ENCODE measurements at regions not wholly inside any gene's neighbourhood (a gene's known extent, or its start where the extent isn't known, plus 50 kb on each side); places are given as distances from the start of the nearest gene placed in this dataset.

DNA sequence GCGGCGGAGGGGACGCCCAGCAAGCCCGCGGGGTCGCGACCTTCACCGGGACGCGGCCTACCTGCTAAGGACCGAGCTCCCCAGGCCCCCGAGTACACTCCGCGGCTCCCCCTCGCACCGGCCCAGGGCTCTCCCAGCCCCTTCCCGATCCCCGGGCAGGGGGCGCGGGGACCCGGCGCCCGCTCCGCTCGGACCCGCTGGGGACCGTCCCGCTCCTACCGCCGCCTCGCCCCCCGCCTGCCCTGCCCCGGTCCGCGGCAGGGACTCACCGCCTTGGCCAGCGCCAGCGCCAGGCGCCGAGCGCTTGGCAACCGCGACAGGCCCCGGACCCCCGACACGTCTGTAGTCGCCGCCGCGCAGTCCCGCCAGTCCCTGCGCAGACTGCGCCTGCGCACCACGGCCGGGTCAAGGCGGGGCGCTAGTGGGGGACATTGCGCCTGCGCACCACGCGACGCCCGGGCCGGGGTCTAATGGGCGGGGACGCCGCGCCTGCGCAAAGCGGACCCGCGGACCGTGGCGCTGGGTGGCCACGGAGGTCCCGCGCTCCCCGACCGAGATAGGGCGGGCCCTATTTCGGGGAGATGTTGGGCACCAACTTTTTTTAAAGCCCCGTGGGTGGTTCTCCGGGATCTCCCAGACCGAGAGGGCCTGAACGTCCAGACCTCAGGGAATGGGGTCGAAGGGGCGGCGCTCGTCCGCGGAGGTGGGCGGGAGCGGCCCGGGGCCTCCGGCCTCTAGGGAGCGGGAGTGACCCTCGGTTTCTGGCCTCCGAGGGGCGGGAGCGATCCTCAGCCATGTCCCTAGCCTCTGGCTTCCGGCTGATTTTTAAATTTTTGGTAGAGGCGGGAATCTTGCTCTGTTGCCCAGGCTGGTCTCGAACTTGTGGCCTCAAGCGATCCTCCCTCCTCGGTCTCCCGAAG lies 81.8 kb upstream of the TNK2 start (continued):
- TF ChIP-seq, protein P1, sequence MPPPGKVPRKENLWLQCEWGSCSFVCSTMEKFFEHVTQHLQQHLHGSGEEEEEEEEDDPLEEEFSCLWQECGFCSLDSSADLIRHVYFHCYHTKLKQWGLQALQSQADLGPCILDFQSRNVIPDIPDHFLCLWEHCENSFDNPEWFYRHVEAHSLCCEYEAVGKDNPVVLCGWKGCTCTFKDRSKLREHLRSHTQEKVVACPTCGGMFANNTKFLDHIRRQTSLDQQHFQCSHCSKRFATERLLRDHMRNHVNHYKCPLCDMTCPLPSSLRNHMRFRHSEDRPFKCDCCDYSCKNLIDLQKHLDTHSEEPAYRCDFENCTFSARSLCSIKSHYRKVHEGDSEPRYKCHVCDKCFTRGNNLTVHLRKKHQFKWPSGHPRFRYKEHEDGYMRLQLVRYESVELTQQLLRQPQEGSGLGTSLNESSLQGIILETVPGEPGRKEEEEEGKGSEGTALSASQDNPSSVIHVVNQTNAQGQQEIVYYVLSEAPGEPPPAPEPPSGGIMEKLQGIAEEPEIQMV (CRISPR knock-in tag; IDR thresholded peaks at IDR 0.05; ENCODE audit: low read depth) = peak; percentile 92
- TF ChIP-seq AGO1 (IDR thresholded peaks at IDR 0.05; ENCODE audit: low read depth, low read length, poor library complexity, severe bottlenecking) = peak; percentile 55
- 0 out of 2 replicates have a peak, but pooled peaks have one; percentile 46 for TF ChIP-seq ZNF547 (CRISPR knock-in tag; IDR thresholded peaks at IDR 0.05)
- TF ChIP-seq SPEN (CRISPR knock-in tag; IDR thresholded peaks at IDR 0.05; ENCODE audit: low read depth) = peak; percentile 29; the same call in 1 of the 2 replicates
- TF ChIP-seq SP5 (CRISPR knock-in tag; IDR thresholded peaks at IDR 0.05; ENCODE audit: borderline replicate concordance, low read depth) = peak; percentile 45
- TF ChIP-seq KLF15 (CRISPR knock-in tag; IDR thresholded peaks at IDR 0.05; ENCODE audit: borderline replicate concordance) = 0 out of 2 replicates have a peak, but pooled peaks have one; percentile 28
- peak; percentile 52 for TF ChIP-seq HNRNPLL (IDR thresholded peaks at IDR 0.05; ENCODE audit: low read depth, low read length, poor library complexity, severe bottlenecking)
- TF ChIP-seq UBTF (CRISPR knock-in tag; IDR thresholded peaks at IDR 0.05) = peak; percentile 32; the same call in 1 of the 2 replicates
- TF ChIP-seq KLF9 (CRISPR knock-in tag; IDR thresholded peaks at IDR 0.05; ENCODE audit: low read depth) = 0 out of 2 replicates have a peak, but pooled peaks have one; percentile 29
- 0 out of 2 replicates have a peak, but pooled peaks have one; percentile 7 for TF ChIP-seq CEBPG (CRISPR knock-in tag; IDR thresholded peaks at IDR 0.05)
- 0 out of 2 replicates have a peak, but pooled peaks have one; percentile 36 for TF ChIP-seq KMT2A (CRISPR knock-in tag; IDR thresholded peaks at IDR 0.05)
- peak; percentile 60; the same call in 1 of the 2 replicates for TF ChIP-seq POLR2AphosphoS5 (IDR thresholded peaks at IDR 0.05; ENCODE audit: low read depth, low read length)
- TF ChIP-seq KDM5B (CRISPR knock-in tag; IDR thresholded peaks at IDR 0.05; ENCODE audit: borderline replicate concordance) = peak; percentile 40; the same call in 1 of the 2 replicates
- TF ChIP-seq, protein P2, sequence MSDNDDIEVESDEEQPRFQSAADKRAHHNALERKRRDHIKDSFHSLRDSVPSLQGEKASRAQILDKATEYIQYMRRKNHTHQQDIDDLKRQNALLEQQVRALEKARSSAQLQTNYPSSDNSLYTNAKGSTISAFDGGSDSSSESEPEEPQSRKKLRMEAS (IDR thresholded peaks at IDR 0.05) = peak; percentile 39; the same call in 1 of the 2 replicates
- TF ChIP-seq SKI (IDR thresholded peaks at IDR 0.05; ENCODE audit: partially characterized antibody) = peak; percentile 66
- TF ChIP-seq, protein P3, sequence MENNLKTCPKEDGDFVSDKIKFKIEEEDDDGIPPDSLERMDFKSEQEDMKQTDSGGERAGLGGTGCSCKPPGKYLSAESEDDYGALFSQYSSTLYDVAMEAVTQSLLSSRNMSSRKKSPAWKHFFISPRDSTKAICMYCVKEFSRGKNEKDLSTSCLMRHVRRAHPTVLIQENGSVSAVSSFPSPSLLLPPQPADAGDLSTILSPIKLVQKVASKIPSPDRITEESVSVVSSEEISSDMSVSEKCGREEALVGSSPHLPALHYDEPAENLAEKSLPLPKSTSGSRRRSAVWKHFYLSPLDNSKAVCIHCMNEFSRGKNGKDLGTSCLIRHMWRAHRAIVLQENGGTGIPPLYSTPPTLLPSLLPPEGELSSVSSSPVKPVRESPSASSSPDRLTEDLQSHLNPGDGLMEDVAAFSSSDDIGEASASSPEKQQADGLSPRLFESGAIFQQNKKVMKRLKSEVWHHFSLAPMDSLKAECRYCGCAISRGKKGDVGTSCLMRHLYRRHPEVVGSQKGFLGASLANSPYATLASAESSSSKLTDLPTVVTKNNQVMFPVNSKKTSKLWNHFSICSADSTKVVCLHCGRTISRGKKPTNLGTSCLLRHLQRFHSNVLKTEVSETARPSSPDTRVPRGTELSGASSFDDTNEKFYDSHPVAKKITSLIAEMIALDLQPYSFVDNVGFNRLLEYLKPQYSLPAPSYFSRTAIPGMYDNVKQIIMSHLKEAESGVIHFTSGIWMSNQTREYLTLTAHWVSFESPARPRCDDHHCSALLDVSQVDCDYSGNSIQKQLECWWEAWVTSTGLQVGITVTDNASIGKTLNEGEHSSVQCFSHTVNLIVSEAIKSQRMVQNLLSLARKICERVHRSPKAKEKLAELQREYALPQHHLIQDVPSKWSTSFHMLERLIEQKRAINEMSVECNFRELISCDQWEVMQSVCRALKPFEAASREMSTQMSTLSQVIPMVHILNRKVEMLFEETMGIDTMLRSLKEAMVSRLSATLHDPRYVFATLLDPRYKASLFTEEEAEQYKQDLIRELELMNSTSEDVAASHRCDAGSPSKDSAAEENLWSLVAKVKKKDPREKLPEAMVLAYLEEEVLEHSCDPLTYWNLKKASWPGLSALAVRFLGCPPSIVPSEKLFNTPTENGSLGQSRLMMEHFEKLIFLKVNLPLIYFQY (CRISPR knock-in tag; IDR thresholded peaks at IDR 0.05; ENCODE audit: borderline replicate concordance) = peak; percentile 50; the same call in 1 of the 2 replicates
- peak; percentile 33; the same call in 1 of the 2 replicates for TF ChIP-seq ERF (CRISPR knock-in tag; IDR thresholded peaks at IDR 0.05)
- peak; percentile 68; the same call in 1 of the 2 replicates for TF ChIP-seq GATAD1 (CRISPR knock-in tag; IDR thresholded peaks at IDR 0.05)
